ENCODE measurements at regions not wholly inside any gene's neighbourhood (a gene's known extent, or its start where the extent isn't known, plus 50 kb on each side); places are given as distances from the start of the nearest gene placed in this dataset.

- DNase-seq (ENCODE audit: insufficient read length) = no peak
- no peak for TF ChIP-seq POLR2AphosphoS5 (IDR thresholded peaks at IDR 0.05; ENCODE audit: low read depth, low read length)
- no peak for TF ChIP-seq TAF1 (IDR thresholded peaks at IDR 0.05; ENCODE audit: borderline replicate concordance, low read depth, low read length)
- no peak for TF ChIP-seq POLR2A (IDR thresholded peaks at IDR 0.05; ENCODE audit: low read depth, low read length)
- no peak for FAIRE-seq
Observed at GRCh38 chr4:19748519-19749479, 502.9 kb upstream of the SLIT2 start.

GRCh38 chr4:19746377-19746776, 505.3 kb upstream of the SLIT2 start:
- TF ChIP-seq POLR2A (IDR thresholded peaks at IDR 0.05; ENCODE audit: low read depth, low read length) = no peak
- no peak for TF ChIP-seq POLR2AphosphoS5 (IDR thresholded peaks at IDR 0.05; ENCODE audit: low read depth, low read length)
- no peak for TF ChIP-seq TAF1 (IDR thresholded peaks at IDR 0.05; ENCODE audit: borderline replicate concordance, low read depth, low read length)
- no peak for DNase-seq (ENCODE audit: insufficient read length)
- FAIRE-seq = no peak

- DNase-seq (ENCODE audit: insufficient read length) = no peak
- no peak for FAIRE-seq
- TF ChIP-seq POLR2A (IDR thresholded peaks at IDR 0.05; ENCODE audit: low read depth, low read length) = no peak
Observed at GRCh38 chr4:19743115-19743638, 508.5 kb upstream of the SLIT2 start.

GRCh38 chr4:19739101-19739651, 512.5 kb upstream of the SLIT2 start:
- FAIRE-seq = no peak
- no peak for DNase-seq (ENCODE audit: insufficient read length)
- TF ChIP-seq POLR2AphosphoS5 (IDR thresholded peaks at IDR 0.05; ENCODE audit: low read depth, low read length) (no peak), POLR2A (IDR thresholded peaks at IDR 0.05; ENCODE audit: low read depth, low read length) (no peak), TAF1 (IDR thresholded peaks at IDR 0.05; ENCODE audit: borderline replicate concordance, low read depth, low read length) (no peak)

- no peak for TF ChIP-seq POLR2A (IDR thresholded peaks at IDR 0.05; ENCODE audit: low read depth, low read length)
- DNase-seq (ENCODE audit: insufficient read length) = no peak
- FAIRE-seq = no peak
Observed at GRCh38 chr4:19736968-19737756, 514.5 kb upstream of the SLIT2 start.

- DNase-seq (ENCODE audit: insufficient read length) = no peak
- FAIRE-seq = no peak
- TF ChIP-seq TAF1 (IDR thresholded peaks at IDR 0.05; ENCODE audit: borderline replicate concordance, low read depth, low read length) (no peak), POLR2A (IDR thresholded peaks at IDR 0.05; ENCODE audit: low read depth, low read length) (no peak), POLR2AphosphoS5 (IDR thresholded peaks at IDR 0.05; ENCODE audit: low read depth, low read length) (no peak)
Observed at GRCh38 chr4:19735012-19735411, 516.7 kb upstream of the SLIT2 start.

GRCh38 chr4:19729886-19730651, 521.6 kb upstream of the SLIT2 start:
- DNase-seq (ENCODE audit: insufficient read length) = no peak
- TF ChIP-seq TAF1 (IDR thresholded peaks at IDR 0.05; ENCODE audit: borderline replicate concordance, low read depth, low read length) = no peak
- TF ChIP-seq POLR2AphosphoS5 (IDR thresholded peaks at IDR 0.05; ENCODE audit: low read depth, low read length) = no peak
- FAIRE-seq = no peak

- FAIRE-seq = no peak
- TF ChIP-seq POLR2A (IDR thresholded peaks at IDR 0.05; ENCODE audit: low read depth, low read length) = no peak
- DNase-seq (ENCODE audit: insufficient read length) = no peak
Observed at GRCh38 chr4:19728773-19729172, 522.9 kb upstream of the SLIT2 start.

GRCh38 chr4:19727141-19727540, 524.6 kb upstream of the SLIT2 start:
- TF ChIP-seq TAF1 (IDR thresholded peaks at IDR 0.05; ENCODE audit: borderline replicate concordance, low read depth, low read length) = no peak
- TF ChIP-seq POLR2A (IDR thresholded peaks at IDR 0.05; ENCODE audit: low read depth, low read length) = no peak
- no peak for TF ChIP-seq POLR2AphosphoS5 (IDR thresholded peaks at IDR 0.05; ENCODE audit: low read depth, low read length)
- DNase-seq (ENCODE audit: insufficient read length) (no peak), FAIRE-seq (no peak)

- DNase-seq (ENCODE audit: insufficient read length) (no peak), FAIRE-seq (no peak)
- TF ChIP-seq POLR2A (IDR thresholded peaks at IDR 0.05; ENCODE audit: low read depth, low read length) (no peak), TAF1 (IDR thresholded peaks at IDR 0.05; ENCODE audit: borderline replicate concordance, low read depth, low read length) (no peak)
Observed at GRCh38 chr4:19725130-19725529, 526.6 kb upstream of the SLIT2 start.

- DNase-seq (ENCODE audit: insufficient read length) = no peak
- no peak for TF ChIP-seq POLR2A (IDR thresholded peaks at IDR 0.05; ENCODE audit: low read depth, low read length)
- TF ChIP-seq TAF1 (IDR thresholded peaks at IDR 0.05; ENCODE audit: borderline replicate concordance, low read depth, low read length) = no peak
- no peak for TF ChIP-seq POLR2AphosphoS5 (IDR thresholded peaks at IDR 0.05; ENCODE audit: low read depth, low read length)
Observed at GRCh38 chr4:19722404-19722803, 529.3 kb upstream of the SLIT2 start.

More at GRCh38 chr4:19722404-19722803, 529.3 kb upstream of the SLIT2 start:
- FAIRE-seq = no peak
